ENCODE measurements at regions not wholly inside any gene's neighbourhood (a gene's known extent, or its start where the extent isn't known, plus 50 kb on each side); places are given as distances from the start of the nearest gene placed in this dataset.

GRCh38 chrX:86914569-86914968 is 603.0 kb upstream of the KLHL4 start:
- Histone ChIP-seq H3K27ac (ENCODE audit: low read depth, low read length) (no peak overlapping the region), H2BK15ac (ENCODE audit: low read length) (no peak overlapping the region), H2BK5ac (ENCODE audit: low read depth, low read length) (no peak overlapping the region), H3K79me1 (ENCODE audit: low read depth, low read length) (no peaks in the 10 kb centered on the region), H3K18ac (ENCODE audit: extremely low read depth, low read length) (no peak overlapping the region), H3K4me1 (replicated peaks in 1 of 4; ENCODE audit: control insufficient read depth in 3 of 4, insufficient read depth in 4 of 4, low read length in 3 of 4) (no peaks in the 10 kb centered on the region), H3K4me3 (ENCODE audit: extremely low read depth in 1 of 4, insufficient read depth in 2 of 4, low read depth in 3 of 4, low read length in 4 of 4) (no peak overlapping the region), H2BK12ac (ENCODE audit: low read depth, low read length) (no peak overlapping the region), H3K9ac (replicated peaks in 1 of 4; ENCODE audit: extremely low read depth in 1 of 4, low read depth in 3 of 4, low read length in 3 of 4) (no peak overlapping the region), H4K5ac (ENCODE audit: insufficient read length, low read depth, low read length) (no peak overlapping the region), H3K27me3 (replicated peaks in 1 of 4; ENCODE audit: control insufficient read depth in 3 of 4, extremely low read depth in 1 of 4, insufficient read depth in 3 of 4, low read length in 3 of 4) (no peaks in the 10 kb centered on the region), H2BK20ac (ENCODE audit: low read length) (no peak overlapping the region), H3K36me3 (ENCODE audit: control insufficient read depth in 2 of 4, insufficient read depth in 4 of 4, low read length in 3 of 4) (no peaks in the 10 kb centered on the region), H3K9me3 (ENCODE audit: insufficient read depth in 2 of 2, low read depth in 1 of 2, low read length in 1 of 2) (no peaks in the 10 kb centered on the region), H3K4ac (replicated peaks; ENCODE audit: insufficient read length, low read depth, low read length) (no peak overlapping the region), H4K8ac (ENCODE audit: extremely low read depth, insufficient read depth, low read length) (no peak overlapping the region), H3K4me2 (ENCODE audit: insufficient read depth in 1 of 2, low read depth in 2 of 2, low read length in 2 of 2) (no peak overlapping the region), H4K20me1 (replicated peaks in 1 of 2; ENCODE audit: control insufficient read depth in 1 of 2, insufficient read depth in 2 of 2, low read length in 2 of 2) (no peaks in the 10 kb centered on the region), H3K14ac (ENCODE audit: insufficient read length) (no peak overlapping the region), H3K56ac (replicated peaks; ENCODE audit: insufficient read length, low read depth, low read length) (no peak overlapping the region), H4K91ac (replicated peaks; ENCODE audit: insufficient read length, low read length) (no peak overlapping the region), H2AK5ac (ENCODE audit: low read depth, low read length) (no peak overlapping the region), H3K23ac (ENCODE audit: insufficient read length) (no peak overlapping the region), H2AFZ (ENCODE audit: low read length) (no peak overlapping the region), H2BK120ac (replicated peaks; ENCODE audit: low read depth, low read length) (no peak overlapping the region), H3K79me2 (ENCODE audit: control insufficient read depth in 1 of 2, insufficient read depth in 2 of 2, low read length in 2 of 2) (no peaks in the 10 kb centered on the region), H3K23me2 (ENCODE audit: low read depth, low read length) (no peaks in the 10 kb centered on the region)
- DNase-seq (ENCODE audit: low read depth in 1 of 2, low spot score in 2 of 2) (no peak), FAIRE-seq (no peak)
- POLR2A ChIA-PET (ENCODE audit: partially characterized antibody) = no interaction called here
- CTCF ChIA-PET (ENCODE audit: partially characterized antibody) = interaction anchor here (0.6 to 1.8 kb wide), 6 partner anchors 9 to 200 kb away, joined by 3 to 6 read pairs (median 4); no protein-coding TSS in a partner anchor
- no peak for TF ChIP-seq PHF8 (conservative IDR thresholded peaks at IDR 0.05; ENCODE audit: low read depth, low read length)
- TF ChIP-seq SP1 (IDR thresholded peaks at IDR 0.05; ENCODE audit: low read depth, low read length) = no peak
- no peak for TF ChIP-seq HDAC6 (IDR thresholded peaks at IDR 0.05; ENCODE audit: low read depth, low read length)
- TF ChIP-seq SUZ12 (IDR thresholded peaks at IDR 0.05; ENCODE audit: low read length) = no peak
- 0 out of 4 replicates have a peak, but pooled peaks of 1 of the 2 experiments have one; percentile 9 for TF ChIP-seq RAD21 (IDR thresholded peaks at IDR 0.05 in 1 of 2, conservative IDR thresholded peaks at IDR 0.05 in 1 of 2; ENCODE audit: low read depth in 2 of 2, low read length in 2 of 2)
- no peak for TF ChIP-seq CEBPB (IDR thresholded peaks at IDR 0.05; ENCODE audit: low read depth, low read length)
- no peak for TF ChIP-seq EGR1 (IDR thresholded peaks at IDR 0.05; ENCODE audit: borderline replicate concordance, low read depth, low read length)
- TF ChIP-seq, protein P1, sequence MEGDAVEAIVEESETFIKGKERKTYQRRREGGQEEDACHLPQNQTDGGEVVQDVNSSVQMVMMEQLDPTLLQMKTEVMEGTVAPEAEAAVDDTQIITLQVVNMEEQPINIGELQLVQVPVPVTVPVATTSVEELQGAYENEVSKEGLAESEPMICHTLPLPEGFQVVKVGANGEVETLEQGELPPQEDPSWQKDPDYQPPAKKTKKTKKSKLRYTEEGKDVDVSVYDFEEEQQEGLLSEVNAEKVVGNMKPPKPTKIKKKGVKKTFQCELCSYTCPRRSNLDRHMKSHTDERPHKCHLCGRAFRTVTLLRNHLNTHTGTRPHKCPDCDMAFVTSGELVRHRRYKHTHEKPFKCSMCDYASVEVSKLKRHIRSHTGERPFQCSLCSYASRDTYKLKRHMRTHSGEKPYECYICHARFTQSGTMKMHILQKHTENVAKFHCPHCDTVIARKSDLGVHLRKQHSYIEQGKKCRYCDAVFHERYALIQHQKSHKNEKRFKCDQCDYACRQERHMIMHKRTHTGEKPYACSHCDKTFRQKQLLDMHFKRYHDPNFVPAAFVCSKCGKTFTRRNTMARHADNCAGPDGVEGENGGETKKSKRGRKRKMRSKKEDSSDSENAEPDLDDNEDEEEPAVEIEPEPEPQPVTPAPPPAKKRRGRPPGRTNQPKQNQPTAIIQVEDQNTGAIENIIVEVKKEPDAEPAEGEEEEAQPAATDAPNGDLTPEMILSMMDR (IDR thresholded peaks at IDR 0.05; ENCODE audit: control extremely low read depth in 1 of 3, insufficient read depth in 1 of 3, low read depth in 1 of 3, low read length in 3 of 3) = peak in 1 of 3 experiments; percentile 16; a peak in 1 of 4 replicates
- TF ChIP-seq BACH1 (IDR thresholded peaks at IDR 0.05; ENCODE audit: low read length) = no peak
- TF ChIP-seq RNF2 (IDR thresholded peaks at IDR 0.05; ENCODE audit: borderline replicate concordance, low read depth, low read length, missing control alignments, poor library complexity, severe bottlenecking) = no peak
- 90% methylated on average over 1 of the region's 1 CpG; no CpG with 5 or more reads in 1 of the 2 experiments for WGBS, 2 experiments (ENCODE audit: extremely low coverage in 1 of 2, insufficient coverage in 1 of 2, insufficient read length in 1 of 2, insufficient replicate concordance in 2 of 2, low coverage in 1 of 2, low lambda C conversion rate in 2 of 2, missing lambda C conversion rate in 1 of 2)
